GM21825 (cell line): ENCODE measurements at regions not wholly inside any gene's neighbourhood (a gene's known extent, or its start where the extent isn't known, plus 50 kb on each side); places are given as distances from the start of the nearest gene placed in this dataset.
"Not testable (repeated sequence)": the region's sequence is repeated elsewhere in the genome, so short reads cannot be mapped to it uniquely, and the experiment has no call there.

Source experiments
- ATAC-seq: cut with Tn5 transposase; IDR thresholded peaks from one replicate; pipeline ENCODE4 v1.9.1; 2021; ENCODE audit warnings: mild to moderate bottlenecking, moderate library complexity; ENCODE audit not compliant: unreplicated experiment

DNA sequence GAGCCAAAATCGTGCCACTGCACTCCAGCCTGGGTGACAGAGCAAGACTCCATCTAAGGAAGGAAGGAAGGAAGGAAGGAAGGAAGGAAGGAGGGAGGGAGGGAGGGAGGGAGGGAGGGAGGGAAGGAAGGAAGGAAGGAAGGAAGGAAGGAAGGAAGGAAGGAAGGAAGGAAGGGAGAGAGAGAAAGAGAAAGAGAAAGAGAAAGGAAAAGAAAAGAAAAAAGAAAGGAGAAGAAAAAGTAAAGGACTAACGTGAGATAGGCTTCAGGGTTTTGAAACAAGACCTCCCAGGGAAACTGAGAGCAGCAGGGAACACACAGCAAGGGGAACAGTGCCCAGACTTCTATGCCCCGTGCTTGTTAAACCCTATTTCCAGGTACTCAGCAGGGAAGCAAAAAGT is 278.7 kb downstream of the C16orf95 start:
- not testable (repeated sequence) for ATAC-seq

GRCh38 chr16:87040169-87041117 is 276.7 kb downstream of the C16orf95 start:
- no peak for ATAC-seq

GRCh38 chr16:87041286-87041685 is 275.9 kb downstream of the C16orf95 start:
- no peak for ATAC-seq

DNA sequence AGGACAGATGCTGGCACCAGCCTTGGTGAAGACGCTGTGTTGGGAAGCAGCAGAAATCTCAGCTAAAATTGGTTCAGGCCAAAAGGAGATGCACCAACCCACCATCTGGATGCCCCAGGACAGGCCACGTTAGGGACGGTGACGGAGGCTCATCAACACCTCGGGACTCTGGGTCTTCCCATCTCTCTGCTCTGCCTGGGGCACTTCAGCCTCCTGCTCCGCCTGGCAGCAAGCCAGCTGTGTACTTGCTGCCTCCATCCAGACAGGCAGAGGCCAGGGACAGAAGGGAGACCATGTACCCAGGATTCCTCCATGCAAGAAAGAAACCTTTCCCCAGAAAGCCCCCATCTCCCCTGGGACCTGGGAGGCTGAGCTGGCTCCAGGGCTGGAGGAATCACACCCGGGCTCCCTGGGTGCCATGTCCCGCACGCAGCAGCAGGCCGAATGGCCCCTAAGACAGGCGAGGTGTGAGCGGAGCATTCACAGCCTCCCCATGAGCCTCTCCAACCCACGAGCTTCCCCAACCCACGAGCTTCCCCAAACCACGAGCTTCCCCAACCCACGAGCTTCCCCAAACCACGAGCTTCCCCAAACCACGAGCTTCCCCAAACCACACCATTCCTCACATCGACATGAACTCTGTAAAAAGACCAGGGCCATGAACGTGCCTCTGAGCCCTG is 274.5 kb downstream of the C16orf95 start:
- ATAC-seq = no peak

DNA sequence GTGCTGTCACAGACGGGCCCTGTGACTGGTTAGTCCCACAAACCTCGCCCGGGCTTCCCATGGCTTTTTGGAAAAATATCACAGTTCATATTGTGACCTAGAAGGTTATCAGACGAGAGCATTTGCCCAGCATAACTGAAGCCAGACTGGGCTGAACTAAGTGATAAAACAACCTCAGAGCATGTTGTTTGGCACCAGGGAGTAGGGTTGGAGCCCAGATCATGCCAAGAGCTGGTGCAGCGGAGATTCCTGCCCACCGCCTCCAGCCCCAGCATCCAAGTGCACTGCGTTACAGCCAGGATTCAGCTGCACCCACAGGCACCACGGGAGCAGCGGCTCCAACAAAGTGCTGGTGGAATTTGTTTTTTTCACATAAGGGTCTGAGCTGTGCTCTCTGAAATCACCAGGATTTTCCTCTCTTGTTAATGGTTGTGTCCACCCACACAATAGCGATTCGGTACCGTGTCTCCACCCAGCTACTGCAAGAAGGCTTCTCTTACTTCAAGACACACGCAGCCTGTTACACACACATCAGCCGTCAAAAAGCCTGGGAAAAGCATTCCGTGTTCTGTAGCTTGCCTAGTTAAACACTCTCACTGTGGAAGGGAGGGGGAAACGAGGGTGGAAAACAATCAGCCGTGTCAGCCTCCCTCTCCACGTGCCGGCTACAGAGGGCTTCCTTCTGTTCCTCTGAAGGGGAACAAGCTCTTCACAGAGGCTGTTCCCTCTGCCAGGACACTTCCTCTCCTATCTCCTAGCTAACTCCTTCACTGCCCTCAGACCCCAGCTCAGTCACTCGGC is 273.8 kb downstream of the C16orf95 start:
- no peak for ATAC-seq

- ATAC-seq = no peak
These were observed 273.2 kb downstream of the C16orf95 start for GRCh38 chr16:87044032-87044382.

DNA sequence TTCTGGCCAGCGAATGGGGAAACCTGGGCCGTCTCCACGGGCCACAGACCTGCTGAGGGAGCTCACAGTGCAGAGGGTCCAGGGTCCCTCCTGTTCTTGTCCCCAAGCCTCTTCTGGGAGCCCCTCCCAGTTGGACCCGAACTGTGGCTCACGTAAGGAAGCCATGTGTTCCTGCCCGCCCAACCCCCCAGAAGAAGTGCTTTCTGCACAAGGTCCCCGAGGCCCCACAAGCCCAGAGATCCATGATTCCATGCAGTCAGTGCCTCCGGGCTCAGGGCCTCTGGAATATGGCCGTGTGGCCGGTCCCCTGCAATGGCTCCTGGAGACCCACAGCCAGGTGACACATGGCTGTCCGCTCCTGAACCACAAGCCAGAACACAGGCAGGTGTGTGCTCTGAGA is 272.4 kb downstream of the C16orf95 start:
- ATAC-seq = no peak

DNA sequence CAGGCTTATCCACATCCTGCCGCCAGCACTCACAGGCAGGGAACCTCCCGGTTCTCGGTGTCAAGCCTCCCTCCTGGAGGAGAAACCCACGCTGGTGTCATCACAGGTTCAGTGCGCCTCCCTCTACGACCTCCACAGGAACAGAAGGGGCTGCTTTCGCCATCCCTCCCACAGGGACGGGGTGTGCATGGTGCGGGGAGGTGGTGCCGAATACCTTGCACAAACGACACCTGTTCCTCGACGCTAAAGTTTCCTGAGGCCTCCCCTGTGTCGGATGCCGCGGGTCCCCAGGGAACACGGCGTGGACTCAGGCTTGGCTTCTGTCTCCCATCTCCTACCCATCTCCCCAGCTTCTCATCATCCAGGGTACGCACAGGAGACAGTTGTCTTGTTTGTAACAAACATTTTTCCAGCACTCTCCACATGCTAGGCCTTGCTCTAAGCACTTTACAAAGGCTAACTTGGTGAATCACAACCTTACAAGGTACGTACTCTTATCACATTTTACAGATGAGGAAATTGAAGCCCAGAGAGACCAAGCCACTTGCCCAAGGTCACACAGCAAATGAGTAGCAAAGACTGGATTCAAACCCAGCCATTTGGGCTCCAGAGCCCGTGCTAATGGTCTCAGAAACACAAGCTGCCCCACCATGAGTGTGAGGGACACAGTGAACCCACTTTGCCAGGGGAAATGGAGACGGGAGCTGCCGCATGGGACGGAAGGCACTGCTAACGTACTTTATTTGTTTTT is 271.6 kb downstream of the C16orf95 start:
- no peak for ATAC-seq

DNA sequence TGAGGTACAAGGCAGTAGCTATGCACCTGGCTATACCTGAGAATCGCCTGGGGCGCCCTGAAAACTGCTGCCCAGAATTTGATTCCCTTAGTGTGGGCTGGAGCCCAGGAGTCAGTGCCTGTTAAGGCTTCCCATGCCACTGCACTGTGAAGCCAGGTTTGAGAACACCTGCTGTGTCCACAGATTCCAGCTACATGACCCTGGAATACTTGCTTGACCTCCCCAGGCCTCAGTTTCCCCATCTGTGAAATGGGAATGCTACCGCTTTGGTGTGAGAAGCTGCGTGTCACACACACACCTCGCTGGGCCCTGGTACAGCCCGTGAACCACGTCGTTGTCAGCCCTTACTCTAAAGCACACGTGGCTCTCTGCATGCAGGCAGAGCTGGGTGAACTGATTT is 271.0 kb downstream of the C16orf95 start:
- no peak for ATAC-seq

DNA sequence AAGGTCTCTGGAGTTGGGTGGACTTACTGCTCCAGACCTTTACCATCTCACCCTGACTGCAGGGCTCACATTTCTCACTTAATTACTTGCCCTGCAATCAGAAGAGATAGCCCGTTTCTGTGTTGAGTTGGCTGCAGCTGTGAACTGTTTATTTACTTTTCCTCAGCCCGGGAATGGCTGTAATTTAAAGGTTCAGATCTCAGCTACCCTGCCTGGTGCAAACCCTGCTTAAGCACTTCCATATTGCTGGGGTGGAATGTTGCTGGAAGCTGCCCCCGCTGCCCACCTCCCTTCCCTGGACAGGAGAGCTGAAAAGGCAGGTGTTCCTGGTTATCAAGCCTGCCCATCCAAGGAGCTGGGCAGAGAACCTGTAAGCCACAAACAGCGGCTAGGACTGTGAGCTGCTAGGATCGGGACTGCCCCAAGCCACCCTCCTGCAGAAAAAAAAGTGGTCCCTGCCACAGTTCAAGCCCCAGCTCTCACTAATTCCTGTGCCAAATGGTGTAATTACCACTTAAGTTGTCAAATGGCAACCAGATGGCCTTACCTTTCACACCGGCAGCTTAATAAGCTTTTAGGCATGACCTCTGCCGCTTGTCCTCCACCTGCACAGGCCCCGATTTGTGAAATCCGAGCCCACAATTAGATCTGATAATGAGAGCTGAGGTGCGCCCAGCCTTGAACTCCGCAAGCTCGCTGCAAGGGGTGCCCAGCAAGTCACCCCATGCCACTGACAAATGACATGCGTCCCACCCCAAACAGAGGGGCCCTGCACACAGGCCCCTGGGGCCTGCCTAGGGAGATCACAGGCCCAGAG is 269.8 kb downstream of the C16orf95 start:
- no peak for ATAC-seq

DNA sequence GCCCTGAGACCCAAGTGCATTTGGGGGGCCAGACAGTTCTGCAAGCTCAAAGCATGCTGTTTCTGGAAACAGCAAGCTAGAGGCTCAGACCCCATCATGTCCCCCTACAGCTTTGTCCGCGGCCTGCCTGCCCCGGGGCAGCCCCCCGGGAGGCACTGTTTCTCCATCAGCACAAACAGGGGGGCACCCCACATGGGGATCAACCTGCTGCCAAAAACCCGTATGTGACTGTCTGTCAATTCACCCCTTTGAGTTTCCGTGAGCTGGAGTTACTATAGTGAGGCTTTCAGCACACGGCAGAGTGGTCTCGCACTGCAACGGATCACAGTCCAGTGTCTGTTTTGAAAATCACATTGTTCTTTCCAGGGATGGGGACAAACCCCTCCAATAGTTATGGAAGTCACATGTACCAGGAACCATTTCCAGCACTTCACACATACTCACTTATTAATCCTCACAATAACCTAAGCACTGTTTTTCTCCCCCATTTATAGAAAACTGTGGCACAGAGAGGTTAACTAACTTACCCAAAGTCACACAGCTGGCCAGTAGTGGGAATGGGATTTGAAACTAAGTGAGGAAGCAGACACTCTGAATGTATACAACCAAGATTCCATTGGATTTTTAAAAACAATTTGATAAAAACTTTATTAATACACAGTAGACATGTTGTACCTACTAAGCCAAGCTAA is 269.0 kb downstream of the C16orf95 start:
- no peak for ATAC-seq

- ATAC-seq = no peak
These were observed 268.5 kb downstream of the C16orf95 start for GRCh38 chr16:87048730-87049115.

DNA sequence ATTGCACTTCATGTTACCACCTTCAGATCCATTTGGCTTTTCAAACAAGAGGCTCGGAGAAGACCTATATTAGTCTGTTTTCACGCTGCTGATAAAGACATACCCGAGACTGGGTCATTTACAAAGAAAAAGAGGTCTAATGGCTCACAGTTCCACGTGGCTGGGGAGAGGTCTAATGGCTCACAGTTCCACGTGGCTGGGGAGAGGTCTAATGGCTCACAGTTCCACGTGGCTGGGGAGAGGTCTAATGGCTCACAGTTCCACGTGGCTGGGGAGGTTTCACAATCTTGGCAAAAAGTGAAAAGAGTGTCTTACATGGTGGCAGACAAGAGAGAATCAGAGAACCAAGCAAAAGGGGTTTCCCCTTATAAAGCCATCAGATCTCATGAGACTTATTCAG is 268.0 kb downstream of the C16orf95 start:
- not testable (repeated sequence) for ATAC-seq

DNA sequence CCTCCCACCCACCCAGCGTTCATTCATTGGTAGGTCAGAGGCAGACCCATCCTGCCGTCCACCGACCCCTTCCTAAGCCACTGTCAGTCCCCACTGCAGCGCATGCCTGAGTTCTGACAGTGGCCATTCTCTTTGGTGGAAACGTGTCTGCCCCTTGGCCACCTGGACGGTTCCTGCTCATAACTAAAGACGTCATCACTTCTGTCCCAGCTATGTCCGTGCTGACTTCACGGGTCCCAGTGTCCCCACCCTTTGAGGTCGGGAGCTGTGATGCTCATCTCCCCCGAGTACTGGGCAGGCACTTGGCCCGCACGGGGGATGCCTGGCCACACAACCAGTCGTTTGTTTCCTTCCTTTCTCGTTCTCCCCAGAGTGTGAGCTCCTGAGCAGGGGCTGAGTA is 267.1 kb downstream of the C16orf95 start:
- ATAC-seq = no peak

- no peak for ATAC-seq
These were observed 265.5 kb downstream of the C16orf95 start for GRCh38 chr16:87051526-87052320.

- no peak for ATAC-seq
These were observed 264.7 kb downstream of the C16orf95 start for GRCh38 chr16:87052506-87052905.

DNA sequence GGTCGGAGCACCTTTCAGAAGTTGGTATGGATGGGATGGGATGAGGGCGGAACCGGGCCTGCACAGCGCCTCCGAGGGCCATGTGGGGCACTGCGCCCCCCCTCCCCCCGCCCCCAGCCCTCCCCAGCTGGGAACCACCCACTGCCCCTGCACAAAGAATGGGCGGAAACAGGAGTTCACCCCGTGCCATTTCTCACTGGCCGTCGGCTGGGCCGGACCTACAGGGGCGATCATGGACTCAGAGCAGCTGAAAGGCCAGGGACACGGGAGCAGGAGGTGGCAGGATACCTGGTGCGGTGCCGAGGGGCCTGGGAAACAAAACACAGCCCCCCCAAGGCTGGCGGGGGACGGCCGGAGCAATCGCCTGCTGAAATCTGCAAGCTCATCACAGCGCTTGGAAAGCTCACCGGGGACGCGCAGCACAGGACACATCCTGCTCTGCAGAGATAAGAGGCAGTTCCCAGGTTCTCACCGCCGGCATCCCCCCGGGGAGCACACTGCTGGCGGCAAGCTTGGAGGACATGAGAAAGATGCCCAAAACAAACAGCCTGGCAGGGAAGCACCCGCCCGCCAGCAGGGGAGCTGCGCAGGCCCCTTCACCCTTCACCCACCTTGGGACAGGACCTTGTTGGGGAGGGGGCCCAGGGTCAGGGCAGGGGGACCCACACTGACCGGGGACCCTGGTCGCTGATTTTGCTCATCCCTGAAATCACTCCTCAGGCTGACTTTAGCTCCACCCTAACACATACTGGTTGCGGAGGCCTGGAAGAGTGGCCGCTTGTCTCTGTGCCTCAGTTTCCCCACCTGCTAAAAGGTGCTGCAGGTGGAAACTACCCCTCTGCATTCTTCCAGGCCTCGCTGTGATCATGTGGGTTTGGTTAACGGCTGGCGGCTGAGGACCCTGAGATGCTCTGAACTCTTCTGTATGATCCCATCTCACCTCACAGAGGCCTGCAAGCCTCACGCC is 263.9 kb downstream of the C16orf95 start:
- no peak for ATAC-seq
